HG03521 (cell line): ENCODE measurements at regions not wholly inside any gene's neighbourhood (a gene's known extent, or its start where the extent isn't known, plus 50 kb on each side); places are given as distances from the start of the nearest gene placed in this dataset.

Experiments used
- ATAC-seq: cut with Tn5 transposase; IDR thresholded peaks from one replicate; pipeline ENCODE4 v1.9.1; 2021; ENCODE audit warnings: mild to moderate bottlenecking, moderate library complexity; ENCODE audit not compliant: unreplicated experiment

DNA sequence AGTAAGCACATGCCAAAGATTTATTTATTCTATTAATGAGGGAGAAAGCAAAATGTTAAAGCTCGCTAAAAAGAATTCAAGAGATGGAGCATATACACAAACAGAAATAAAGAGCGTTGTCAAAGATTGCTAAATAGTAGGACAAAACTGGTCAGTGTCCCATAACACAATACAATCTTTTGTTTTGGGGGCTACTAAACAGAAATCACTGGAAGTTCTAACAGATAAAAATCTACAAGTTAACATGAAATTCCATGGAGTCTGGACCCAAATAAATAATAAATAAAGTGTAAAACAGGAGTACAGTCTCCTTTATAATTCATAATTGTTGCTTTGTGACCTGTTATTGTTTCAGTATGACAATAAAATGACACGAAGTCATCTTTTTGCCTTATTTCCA lies 115.2 kb upstream of the CNTNAP4 start:
- ATAC-seq = no peak

DNA sequence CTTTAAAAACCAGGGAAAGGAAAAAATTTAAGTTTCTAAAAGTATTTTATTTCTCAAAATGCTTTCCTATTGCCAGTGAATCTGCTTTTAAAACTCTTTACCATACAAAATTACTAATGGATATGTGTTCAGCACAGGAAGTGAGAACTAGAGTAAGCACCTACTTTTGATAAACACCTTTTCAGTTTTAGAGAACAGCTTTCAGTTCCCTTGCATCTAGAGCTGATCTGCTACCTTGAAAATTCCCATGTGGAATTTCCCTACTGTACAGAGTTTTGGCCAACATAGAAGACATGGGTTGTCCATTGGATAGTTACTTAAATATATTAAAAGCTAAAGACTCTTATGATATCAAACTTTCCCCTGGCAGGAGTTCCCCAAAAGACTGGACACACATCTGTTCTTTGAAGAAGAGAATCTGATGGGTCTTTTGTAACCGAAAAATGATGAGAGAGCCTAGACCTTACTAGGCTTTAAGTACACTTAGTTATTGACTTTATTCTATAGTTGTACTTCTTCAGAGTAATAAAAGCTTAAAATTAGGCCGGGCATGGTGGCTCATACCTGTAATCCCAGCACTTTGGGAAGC lies 112.1 kb upstream of the CNTNAP4 start:
- no peak for ATAC-seq

DNA sequence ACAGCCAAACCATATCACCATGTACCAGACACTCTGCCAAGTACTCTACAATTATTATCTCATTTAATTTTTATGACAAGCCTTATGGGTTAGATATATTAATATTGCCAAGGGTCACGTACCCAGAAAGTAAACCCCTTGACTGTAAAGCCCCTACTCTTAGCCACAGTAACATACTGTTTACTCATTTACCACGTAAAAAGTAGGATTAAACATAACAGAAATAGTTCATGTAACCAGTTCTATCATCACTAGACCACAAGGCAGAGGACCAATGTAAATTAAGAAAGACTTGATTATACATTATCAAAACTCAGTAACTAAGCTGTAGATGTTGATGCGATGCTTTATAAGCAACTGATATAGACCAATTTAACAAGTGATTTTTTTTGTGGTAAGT lies 101.5 kb upstream of the CNTNAP4 start:
- no peak for ATAC-seq

DNA sequence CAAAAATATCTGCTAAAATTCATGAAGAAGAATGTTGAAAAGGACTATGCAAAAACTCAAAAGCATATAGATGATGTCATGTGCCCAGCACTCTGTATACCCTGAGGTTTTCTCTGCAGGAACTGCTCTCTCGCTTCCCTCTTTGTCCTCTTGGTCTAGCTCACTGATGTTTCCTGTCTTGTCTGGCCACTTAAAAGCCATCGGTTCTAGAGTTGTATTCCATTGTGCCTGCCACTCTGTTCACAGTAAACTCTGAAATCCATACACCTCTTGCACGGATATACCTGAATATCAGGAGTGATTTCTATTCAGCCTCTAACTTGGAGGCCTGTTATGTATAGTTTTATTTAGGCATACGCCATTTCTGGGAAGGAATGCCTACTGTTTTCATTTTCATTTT lies 101.0 kb upstream of the CNTNAP4 start:
- ATAC-seq = no peak

DNA sequence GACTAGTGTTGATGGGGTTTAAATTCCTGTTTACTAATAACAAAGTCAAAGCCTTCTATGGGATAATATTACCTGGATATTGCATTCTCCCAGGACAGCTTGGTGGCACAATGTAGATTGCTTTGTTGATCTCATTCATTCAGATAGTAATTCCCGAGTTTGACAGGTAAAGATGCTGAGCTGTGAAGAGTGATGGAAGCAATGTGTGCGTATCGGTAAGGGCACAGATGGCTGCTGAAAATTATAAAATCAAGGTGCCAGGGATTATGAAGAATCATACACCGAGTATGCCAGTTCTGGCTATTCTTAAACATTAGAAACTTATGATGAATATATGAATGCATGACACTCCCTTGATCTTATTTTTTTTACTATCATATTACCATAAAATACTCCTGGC lies 100.6 kb upstream of the CNTNAP4 start:
- ATAC-seq = no peak

DNA sequence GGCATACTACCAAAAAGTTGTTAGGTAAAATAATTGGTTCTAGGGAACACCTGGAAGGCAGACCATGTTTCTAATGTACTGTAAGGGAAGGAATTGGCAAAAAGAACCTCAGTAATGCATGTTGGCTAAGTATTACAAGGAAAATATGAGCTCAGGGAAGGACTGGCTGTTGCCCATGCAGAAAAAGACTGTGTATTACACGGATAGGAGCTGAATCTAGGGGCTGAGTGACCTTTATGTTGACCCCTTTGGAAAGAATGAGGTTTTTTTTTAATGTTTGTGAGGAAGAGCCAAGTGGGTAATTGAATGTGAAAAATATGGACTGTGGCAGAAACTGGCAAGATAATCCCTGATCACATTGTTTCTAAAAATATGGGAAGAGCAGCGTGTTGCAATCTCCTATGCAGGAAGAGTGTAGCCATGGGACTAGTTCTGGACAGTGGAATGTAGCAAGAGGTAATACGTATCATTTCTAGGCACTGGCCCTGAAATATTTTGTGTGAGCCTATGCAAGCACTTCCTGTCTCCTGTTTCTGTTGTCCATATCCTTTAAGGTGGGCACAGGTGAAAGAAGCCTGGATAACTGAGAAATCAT lies 95.1 kb upstream of the CNTNAP4 start:
- no peak for ATAC-seq

DNA sequence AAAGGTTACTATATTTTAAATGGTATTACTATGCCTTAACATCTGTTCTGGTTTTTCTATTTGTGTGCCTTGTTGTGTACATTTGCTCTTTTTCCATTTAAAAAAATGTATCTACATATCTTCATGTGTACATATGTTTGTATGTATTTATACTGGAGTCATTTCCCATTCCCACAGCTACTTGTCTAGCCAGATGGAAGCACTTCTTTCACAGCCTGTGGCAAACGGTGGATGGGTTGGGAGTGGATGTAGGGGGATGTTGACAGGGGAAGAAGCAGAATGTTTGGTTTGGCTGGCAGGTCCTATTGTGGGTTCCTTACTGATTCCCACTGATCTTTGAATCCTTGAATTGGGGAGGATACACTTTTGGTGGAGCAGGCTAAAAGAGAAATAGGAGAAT lies 93.6 kb upstream of the CNTNAP4 start:
- no peak for ATAC-seq

DNA sequence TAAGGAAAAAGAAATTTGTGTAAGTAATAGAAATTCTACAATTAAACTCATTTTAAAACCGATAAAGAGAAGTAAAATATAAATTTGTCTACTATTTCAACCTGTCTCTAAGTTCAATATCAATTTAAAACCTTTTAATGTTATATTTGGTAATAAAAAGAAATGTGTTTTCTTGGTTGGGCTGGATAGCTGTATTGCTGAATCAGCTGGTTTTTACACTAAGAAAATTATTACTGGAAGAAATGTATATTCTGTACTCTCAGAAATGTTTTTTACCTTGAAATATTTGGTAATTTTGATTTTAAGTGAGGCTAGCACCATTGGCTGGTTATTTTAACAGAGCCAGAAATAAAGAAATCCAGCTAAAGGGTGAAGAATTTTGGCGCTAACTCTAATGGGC lies 87.1 kb upstream of the CNTNAP4 start:
- no peak for ATAC-seq

DNA sequence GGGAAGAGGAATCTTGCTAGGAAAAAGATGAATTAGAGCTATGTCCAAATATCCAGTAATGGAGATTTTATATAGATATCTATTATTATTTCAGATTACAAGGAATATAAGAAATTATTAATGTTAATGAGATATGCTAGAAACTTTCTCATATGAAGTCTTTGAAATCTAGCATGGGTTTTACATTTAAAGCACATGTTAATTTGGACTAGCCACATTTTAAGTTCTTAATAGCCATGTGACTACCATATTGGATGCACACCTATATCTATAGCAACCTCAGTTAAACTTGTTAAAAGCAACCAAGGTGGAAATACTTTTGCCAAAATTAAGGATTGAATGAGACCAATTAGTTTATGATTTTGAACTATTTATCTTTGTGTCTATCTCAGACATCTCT lies 86.7 kb upstream of the CNTNAP4 start:
- ATAC-seq = no peak

DNA sequence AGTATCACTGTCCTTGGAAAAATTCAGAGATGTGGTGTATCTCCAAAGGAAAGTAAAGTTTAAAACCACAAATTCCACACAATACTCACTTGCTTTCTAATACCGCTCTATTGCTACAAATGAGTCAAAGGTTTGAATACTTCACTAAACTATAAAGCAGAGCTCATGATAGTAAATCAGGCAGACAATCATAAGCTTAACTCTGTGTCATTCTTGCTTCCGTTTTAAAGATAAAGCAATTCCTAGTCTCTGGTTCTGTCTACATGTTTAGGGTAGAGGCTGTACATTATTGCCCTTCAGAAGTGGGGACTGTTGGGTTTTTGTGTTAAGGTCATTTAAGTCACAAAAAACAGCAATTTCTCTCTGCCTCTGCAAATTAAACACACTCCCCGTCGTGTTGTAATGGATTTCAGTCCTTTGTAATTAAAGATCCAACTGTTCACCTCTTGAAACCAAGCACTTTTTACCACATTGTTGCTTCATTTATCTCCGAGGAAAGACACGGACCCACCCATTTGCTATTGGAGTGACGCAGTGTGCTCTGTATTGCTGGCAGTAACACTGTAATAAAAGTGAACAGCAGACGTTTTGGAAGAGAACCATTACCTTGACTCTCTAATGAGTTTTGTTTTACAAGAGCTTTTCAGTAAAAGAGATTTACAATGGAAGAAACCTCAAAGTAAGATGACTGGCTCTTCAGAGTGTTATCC lies 83.1 kb upstream of the CNTNAP4 start:
- ATAC-seq = no peak

DNA sequence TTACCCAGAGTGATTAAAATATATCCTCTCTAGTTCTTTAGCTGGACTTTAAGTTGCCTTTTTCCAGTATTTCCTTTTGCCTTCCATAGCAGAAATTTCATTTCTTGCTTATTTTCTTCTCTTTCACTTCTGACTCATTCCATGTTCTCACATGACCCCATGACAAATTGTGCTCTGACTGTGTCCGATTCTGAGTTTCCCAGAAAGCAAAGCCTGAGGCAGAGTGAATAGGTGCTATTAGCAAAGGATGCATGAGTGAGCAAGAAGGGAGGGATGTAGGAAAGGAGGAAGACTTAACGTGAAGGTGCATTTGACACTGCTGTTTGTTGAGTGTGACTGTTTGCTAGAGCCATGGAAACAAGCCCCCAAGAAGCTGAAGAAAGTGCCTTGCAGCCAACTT lies 82.6 kb upstream of the CNTNAP4 start:
- ATAC-seq = no peak

DNA sequence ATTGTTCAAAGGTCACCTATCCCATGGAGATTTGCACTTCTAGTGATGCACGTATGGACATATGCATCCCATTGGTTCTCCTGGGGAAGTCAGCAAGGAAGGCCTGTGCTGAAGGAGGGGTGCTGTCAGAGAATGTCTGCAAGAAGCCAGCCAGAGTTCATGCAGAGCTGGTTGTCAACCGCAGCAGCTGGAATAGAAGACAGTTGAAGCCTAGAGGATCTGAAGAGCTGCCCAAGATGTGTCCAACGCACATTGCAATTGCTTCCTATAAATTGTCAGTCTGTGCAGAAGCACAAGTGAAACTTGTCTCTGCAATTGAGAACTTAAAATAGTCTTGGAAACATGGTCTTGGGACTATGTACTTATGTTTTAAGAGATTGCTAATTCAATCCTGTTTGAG lies 82.1 kb upstream of the CNTNAP4 start:
- no peak for ATAC-seq

DNA sequence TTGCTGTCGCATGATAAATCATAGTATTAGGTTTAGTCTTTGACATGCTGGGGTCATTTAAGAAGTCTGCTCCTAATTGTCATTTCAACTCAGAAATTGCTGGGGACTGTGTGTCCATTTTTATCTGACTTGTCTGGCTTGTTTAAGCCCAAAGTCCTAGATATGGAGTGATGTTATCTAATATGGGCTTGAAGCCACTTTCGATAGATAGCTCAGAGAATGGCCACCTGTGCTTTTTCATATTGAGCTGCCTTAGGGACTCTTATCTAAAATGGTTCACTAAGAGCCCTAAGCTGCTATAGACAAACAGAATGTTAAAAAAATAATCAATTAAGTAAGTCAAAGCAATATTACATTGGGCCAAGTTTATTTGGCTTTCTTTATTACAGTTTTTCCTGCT lies 81.6 kb upstream of the CNTNAP4 start:
- no peak for ATAC-seq

DNA sequence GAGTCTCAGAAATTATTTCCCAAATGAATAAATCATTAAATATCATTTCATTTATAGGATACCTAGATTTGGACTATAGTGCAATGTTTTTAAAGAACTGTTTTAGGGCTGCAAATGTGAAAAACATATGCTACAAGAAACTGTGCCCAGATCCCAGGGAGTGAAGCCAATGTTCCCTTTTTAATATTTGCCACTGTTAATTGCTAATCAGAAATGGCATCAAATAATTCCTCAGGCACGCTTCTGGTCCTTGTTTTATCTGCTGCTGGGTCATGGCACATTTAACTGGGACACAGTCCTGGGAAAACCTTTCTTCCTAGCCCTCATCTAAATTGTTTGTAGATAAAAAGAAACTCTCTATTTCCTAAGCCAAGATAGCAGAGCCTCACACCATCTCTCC lies 79.3 kb upstream of the CNTNAP4 start:
- ATAC-seq = no peak

DNA sequence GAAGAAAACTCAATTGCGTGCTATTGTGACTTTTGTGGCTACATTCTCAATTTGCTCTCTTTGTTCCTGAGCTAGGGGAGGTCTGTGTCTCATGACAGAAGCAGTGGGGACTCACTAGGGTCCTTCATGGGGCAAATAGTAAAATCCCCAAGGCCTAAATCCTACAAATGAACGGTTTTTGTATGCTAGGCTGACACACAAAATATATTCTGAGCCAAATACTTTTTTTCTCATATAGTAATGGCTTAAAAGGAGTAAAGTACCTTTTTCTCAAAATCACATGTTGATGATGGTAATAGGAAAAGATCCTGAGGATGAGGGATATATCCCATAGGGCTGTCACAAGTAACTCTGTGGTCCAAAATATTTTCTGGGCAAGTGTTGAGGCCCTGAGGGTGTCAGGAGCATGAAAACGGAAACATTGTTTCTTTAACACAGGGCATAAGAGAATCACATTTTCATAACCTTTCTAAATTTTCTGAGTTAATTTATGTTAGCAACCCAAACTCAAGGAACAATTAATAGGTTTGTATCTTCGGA lies 77.5 kb upstream of the CNTNAP4 start:
- ATAC-seq = no peak

DNA sequence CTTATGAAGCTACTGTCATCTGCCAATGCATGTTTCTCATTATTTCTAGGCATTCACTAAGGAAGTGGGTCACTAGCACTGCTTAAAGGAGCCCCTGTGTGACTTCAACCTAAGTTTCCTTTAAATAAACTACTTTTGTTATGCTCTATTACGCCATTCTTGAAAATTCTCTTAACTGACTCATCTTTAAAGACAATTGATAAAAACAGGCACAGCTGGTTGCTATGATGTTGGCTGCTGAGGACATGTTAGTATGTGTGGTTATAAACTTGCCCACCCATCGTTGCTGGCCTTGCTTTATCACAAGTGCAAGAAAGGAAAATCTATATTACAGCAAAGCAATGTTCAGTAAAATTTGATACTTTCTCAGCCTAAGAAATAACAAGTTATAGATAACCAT lies 75.8 kb upstream of the CNTNAP4 start:
- ATAC-seq = no peak

DNA sequence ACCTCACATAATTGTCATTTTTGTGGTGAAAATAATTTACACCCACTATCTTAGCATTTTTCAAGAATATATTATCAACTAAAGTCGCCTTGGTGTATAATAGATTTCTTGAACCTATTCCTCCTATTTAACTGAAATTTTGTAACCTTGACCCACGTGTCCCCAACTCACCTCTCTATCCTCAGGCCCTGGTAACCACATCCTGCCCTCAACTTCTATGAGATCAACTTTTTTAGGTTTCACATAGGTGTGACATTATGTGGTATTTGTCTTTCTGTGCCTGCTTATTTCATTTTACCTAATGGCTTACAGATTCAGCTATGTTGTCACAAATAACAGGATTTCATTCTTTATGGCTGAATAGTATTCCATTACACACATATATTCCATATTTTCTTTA lies 73.0 kb upstream of the CNTNAP4 start:
- ATAC-seq = peak; percentile 53

DNA sequence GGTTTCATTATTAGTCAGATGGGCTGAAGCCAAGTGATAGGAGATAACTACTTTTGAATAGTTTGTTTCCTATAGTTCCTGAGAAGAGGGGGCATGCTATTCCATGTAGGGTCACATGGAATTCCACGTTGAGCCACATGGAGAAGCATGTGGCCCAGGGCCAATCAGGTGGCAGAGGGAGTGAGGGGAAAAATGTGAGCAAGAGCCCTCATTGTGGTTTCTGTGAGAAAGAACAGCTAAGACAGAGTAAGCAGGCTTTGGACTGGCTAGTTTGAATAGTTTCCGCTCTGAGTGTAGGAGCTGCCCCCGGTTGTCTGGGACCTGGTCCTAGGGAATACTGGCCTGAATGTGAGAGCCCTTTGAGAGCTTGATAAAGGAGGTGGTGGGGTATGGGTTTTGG lies 69.9 kb upstream of the CNTNAP4 start:
- ATAC-seq = no peak

DNA sequence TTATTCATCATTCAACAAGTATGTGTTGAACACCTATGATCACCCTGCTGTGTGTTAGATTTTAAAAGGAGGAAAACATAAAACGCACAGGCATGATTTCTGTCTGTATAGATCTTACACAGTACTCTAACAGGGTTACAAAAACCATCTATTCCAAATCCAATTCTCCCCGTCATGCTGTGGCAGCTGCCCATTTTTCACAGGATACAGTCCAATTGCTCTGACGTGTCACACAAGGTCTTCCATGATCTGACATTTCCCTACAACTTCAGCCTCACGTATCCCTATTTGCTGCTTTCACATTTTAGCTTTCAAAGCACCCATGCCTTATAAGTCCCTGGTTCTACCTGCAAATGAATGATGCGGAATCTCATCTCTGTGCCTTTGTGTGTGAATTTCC lies 67.0 kb upstream of the CNTNAP4 start:
- no peak for ATAC-seq

DNA sequence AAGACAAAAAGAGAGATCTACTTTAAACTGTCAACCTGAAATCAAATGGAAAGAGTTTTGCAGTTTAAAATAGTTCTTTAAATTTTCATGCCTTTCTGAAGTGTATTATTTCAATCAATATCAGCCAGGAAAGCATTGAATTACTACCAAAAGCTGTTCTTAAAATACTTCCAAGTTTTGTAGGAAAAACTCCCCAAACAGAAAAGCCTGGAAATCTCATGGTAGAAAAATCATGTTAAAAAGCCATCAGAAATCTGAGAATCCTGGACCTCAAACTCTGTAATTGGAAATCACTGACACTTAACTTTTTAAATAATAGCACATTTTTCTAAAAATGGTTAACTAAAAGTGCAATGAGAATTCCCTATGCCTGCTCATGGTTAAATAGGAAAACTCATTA lies 63.3 kb upstream of the CNTNAP4 start:
- ATAC-seq = no peak

DNA sequence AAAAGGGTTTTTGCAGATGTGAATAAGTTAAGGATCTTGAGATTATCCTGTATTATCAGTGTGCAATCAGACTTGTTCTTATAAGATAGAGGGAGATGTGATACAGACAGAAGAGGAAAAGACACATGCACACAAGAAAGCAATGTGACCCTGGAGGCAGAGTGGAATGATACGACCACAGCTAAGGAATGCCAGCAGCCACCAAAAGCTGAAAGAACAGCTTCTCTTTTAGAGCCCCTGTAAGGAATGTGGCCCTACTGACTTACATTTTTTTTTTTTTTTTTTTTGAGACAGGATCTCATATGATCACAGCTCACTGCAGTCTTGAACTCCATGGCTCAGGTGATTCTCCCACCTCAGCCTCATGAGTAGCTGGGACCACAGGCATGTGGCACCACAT lies 62.3 kb upstream of the CNTNAP4 start:
- ATAC-seq = no peak

DNA sequence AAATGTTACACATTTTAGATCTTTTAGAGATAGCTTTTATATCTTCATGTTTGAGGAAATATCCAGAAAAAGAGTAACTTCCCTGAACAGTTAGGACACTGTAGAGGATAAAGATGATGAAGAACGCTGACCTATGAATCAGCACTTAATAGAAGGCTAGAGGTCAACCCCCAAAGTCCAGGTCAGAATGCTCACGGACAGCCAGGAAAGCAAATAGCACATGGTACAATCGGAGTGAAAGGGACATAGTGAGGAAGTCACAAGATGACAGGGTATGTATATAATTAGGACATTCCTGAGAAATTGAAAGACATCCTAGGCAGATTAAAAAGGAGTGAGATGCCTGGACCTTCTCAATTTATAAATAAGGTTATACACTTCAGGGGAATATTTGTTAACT lies 55.1 kb upstream of the CNTNAP4 start:
- ATAC-seq = no peak
